Loucy (cell line): ENCODE measurements at regions not wholly inside any gene's neighbourhood (a gene's known extent, or its start where the extent isn't known, plus 50 kb on each side); places are given as distances from the start of the nearest gene placed in this dataset.

ENCODE experiments used
- H2AFZ ChIP-seq: fragments of 200-600 bp; sonication (generic); 2 replicates; pipeline ENCODE4 v1.6.0; 2016; ENCODE audit warnings: antibody characterized with exemption, mild to moderate bottlenecking, low read length, moderate library complexity
- H3F3A ChIP-seq: fragments of 200-600 bp; 2 replicates; pipeline ENCODE4 v1.6.0; 2016; ENCODE audit warnings: antibody characterized with exemption, low read depth, mild to moderate bottlenecking
- H3K27me3 ChIP-seq: fragments of 200-600 bp; sonication (generic); 2 replicates; pipeline ENCODE4 v1.6.1; 2014; ENCODE audit warnings: low read length, mild to moderate bottlenecking; ENCODE audit not compliant: insufficient read depth, poor library complexity, severe bottlenecking
- H3K36me3 ChIP-seq: fragments of 200-600 bp; sonication (generic); 2 replicates; pipeline ENCODE4 v1.6.1; 2016; ENCODE audit warnings: low read length; ENCODE audit not compliant: insufficient read depth
- H3K4me1 ChIP-seq: fragments of 200-600 bp; sonication (generic); 2 replicates; pipeline ENCODE4 v1.5.1; 2014; ENCODE audit warnings: low read length, mild to moderate bottlenecking; ENCODE audit not compliant: insufficient read depth, poor library complexity, severe bottlenecking
- H3K4me2 ChIP-seq: fragments of 200-600 bp; sonication (generic); 2 replicates; pipeline ENCODE4 v1.6.0; 2014; ENCODE audit warnings: antibody characterized with exemption, low read length, low read depth, mild to moderate bottlenecking; ENCODE audit not compliant: poor library complexity, severe bottlenecking
- H3K4me3 ChIP-seq: fragments of 200-600 bp; sonication (generic); 2 replicates; pipeline ENCODE4 v1.5.1; 2014; ENCODE audit warnings: low read length, mild to moderate bottlenecking, mixed read lengths; ENCODE audit not compliant: poor library complexity, severe bottlenecking
- H3K79me2 ChIP-seq: fragments of 200-600 bp; sonication (generic); 2 replicates; pipeline ENCODE4 v1.6.1; 2014; ENCODE audit warnings: low read length; ENCODE audit not compliant: insufficient read depth
- H3K9ac ChIP-seq: fragments of 200-600 bp; sonication (generic); 2 replicates; pipeline ENCODE4 v1.6.0; 2014; ENCODE audit warnings: mild to moderate bottlenecking, low read depth, low read length, moderate library complexity; ENCODE audit not compliant: poor library complexity, severe bottlenecking
- H3K9me2 ChIP-seq: fragments of 200-600 bp; sonication (generic); replicated peaks from 2 replicates; pipeline ENCODE4 v1.6.1; 2016; ENCODE audit warnings: low read depth, low read length, mixed read lengths
- H3K9me3 ChIP-seq: fragments of 200-600 bp; sonication (generic); 2 replicates; pipeline ENCODE4 v1.6.1; 2014; ENCODE audit warnings: mild to moderate bottlenecking, antibody characterized with exemption, low read length, low read depth; ENCODE audit not compliant: insufficient read depth
- H4K20me1 ChIP-seq: fragments of 200-600 bp; sonication (generic); 2 replicates; pipeline ENCODE4 v1.6.0; 2014; ENCODE audit warnings: antibody characterized with exemption, low read length, mild to moderate bottlenecking; ENCODE audit not compliant: insufficient read depth, poor library complexity, severe bottlenecking
- EZH2phosphoT487 ChIP-seq: fragments of 200-600 bp; IDR thresholded peaks from 2 replicates; pipeline ENCODE4 v1.6.1; 2018; ENCODE audit warnings: antibody characterized with exemption, mild to moderate bottlenecking, moderate library complexity, borderline replicate concordance
- TF ChIP-seq, protein P1 (sequence below): fragments of 200-600 bp; sonication (generic); conservative IDR thresholded peaks from 2 replicates; pipeline ENCODE4 v1.5.1; 2014; ENCODE audit warnings: mild to moderate bottlenecking, antibody characterized with exemption, low read length

DNA sequence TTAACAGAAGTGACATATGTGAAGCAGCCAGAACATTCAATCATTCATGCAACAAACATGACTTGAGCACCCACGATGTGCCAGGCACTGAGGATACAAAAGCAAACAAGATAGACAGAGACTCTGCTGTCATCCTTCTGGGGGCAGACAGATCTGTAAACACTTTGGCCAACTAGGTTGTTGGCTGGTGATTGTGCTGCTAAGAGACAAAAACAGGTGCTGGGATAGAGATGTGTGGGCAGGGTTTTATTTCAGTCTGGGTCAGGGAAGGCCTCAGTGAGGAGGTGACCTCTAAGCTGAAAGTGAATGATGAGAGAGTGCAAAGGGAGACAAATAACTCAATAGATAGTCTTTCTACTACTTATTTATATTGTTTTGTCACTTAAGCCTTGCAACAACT lies 147.0 kb upstream of the VEPH1 start:
- Histone ChIP-seq H3K36me3 (no peaks in the 10 kb centered on the region), H3K27me3 (no peaks in the 10 kb centered on the region), H4K20me1 (no peaks in the 10 kb centered on the region), H3K9ac (no peak overlapping the region), H3K4me3 (no peak overlapping the region), H3K9me3 (no peaks in the 10 kb centered on the region), H3F3A (no peaks in the 10 kb centered on the region), H3K79me2 (no peaks in the 10 kb centered on the region), H3K4me1 (no peaks in the 10 kb centered on the region), H3K4me2 (no peak overlapping the region), H3K9me2 (no peaks in the 10 kb centered on the region), H2AFZ (no peak overlapping the region)
- TF ChIP-seq, protein P1, sequence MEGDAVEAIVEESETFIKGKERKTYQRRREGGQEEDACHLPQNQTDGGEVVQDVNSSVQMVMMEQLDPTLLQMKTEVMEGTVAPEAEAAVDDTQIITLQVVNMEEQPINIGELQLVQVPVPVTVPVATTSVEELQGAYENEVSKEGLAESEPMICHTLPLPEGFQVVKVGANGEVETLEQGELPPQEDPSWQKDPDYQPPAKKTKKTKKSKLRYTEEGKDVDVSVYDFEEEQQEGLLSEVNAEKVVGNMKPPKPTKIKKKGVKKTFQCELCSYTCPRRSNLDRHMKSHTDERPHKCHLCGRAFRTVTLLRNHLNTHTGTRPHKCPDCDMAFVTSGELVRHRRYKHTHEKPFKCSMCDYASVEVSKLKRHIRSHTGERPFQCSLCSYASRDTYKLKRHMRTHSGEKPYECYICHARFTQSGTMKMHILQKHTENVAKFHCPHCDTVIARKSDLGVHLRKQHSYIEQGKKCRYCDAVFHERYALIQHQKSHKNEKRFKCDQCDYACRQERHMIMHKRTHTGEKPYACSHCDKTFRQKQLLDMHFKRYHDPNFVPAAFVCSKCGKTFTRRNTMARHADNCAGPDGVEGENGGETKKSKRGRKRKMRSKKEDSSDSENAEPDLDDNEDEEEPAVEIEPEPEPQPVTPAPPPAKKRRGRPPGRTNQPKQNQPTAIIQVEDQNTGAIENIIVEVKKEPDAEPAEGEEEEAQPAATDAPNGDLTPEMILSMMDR: no peak
- no peak for TF ChIP-seq EZH2phosphoT487

DNA sequence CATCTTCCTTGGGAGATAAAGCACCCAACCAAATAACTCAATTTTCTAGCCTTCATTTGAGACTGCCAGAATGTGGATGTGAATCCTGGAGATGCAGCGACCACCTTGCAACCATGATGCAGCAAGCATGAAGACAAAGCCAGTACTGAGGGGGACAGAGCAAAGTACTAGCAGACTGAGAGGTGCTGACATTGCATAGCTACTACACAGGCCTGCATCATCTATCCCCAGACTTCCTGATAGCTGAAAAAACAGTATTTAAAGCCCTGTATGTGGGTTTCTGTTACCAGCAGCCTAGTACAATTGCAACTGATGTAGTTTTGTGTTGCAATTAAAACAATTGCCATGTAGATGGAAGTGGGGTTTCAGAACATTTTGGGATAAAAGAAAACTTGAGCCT lies 146.3 kb upstream of the VEPH1 start:
- TF ChIP-seq, protein P1: no peak
- TF ChIP-seq EZH2phosphoT487: no peak
- no peaks in the 10 kb centered on the region for H3K79me2 ChIP-seq

DNA sequence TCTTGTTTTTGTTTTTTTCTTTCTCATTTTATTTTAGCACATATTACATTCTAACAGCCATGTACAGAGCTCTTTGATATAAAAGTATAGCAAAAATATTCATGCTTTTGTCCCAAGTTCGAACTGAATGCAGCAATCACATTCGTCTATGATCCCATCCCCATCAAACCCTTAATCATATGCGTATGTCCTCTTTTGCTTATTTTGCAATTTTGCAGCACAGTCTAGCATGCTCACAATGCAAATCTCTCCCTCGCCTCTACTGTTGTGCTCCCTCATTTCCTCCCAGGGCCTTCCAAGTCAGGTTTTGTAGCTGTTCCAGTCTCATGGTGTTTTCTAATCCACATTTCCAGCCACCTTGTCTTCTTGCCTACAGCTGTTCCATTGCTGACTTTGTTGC lies 144.6 kb upstream of the VEPH1 start:
- no peak overlapping the region for H3K4me3 ChIP-seq
- no peaks in the 10 kb centered on the region for H3K4me1 ChIP-seq
- TF ChIP-seq, protein P1: no peak
- no peak for TF ChIP-seq EZH2phosphoT487
- no peaks in the 10 kb centered on the region for H3K36me3 ChIP-seq
- H3F3A ChIP-seq: no peaks in the 10 kb centered on the region
- H3K9ac ChIP-seq: no peak overlapping the region
- H3K27me3 ChIP-seq: no peaks in the 10 kb centered on the region
- no peaks in the 10 kb centered on the region for H3K9me2 ChIP-seq
- no peaks in the 10 kb centered on the region for H3K79me2 ChIP-seq
- H3K9me3 ChIP-seq: no peaks in the 10 kb centered on the region
- no peak overlapping the region for H2AFZ ChIP-seq
- H4K20me1 ChIP-seq: no peaks in the 10 kb centered on the region
- no peak overlapping the region for H3K4me2 ChIP-seq

More for the DNA sequence above, 146.3 kb upstream of the VEPH1 start:
- H3K9me2 ChIP-seq: no peaks in the 10 kb centered on the region
- no peaks in the 10 kb centered on the region for H4K20me1 ChIP-seq
- H3K4me1 ChIP-seq: no peaks in the 10 kb centered on the region
- no peaks in the 10 kb centered on the region for H3F3A ChIP-seq
- no peak overlapping the region for H3K9ac ChIP-seq
- no peaks in the 10 kb centered on the region for H3K36me3 ChIP-seq
- no peak overlapping the region for H3K4me2 ChIP-seq
- no peaks in the 10 kb centered on the region for H3K9me3 ChIP-seq
- H2AFZ ChIP-seq: no peak overlapping the region
- H3K4me3 ChIP-seq: no peak overlapping the region
- H3K27me3 ChIP-seq: no peaks in the 10 kb centered on the region
